ENCODE measurements at regions not wholly inside any gene's neighbourhood (a gene's known extent, or its start where the extent isn't known, plus 50 kb on each side); places are given as distances from the start of the nearest gene placed in this dataset.

- intact Hi-C loops (cut with DNase I, micrococcal nuclease), result no loop called here
- ChIA-PET CTCF (no interaction called here), POLR2A (no interaction called here)
- H3K27me3 Mint-ChIP-seq, result no peaks in the 10 kb centered on the region
- no peak overlapping the region for H3K4me3 ChIP-seq (ENCODE audit: low read length)
- TF ChIP-seq CTCF (IDR thresholded peaks at IDR 0.05), result no peak
- no peak overlapping the region for H3K27ac ChIP-seq (ENCODE audit: low read depth in 1 of 2, low read length in 2 of 2)
- no peaks in the 10 kb centered on the region for H3K9me3 ChIP-seq (ENCODE audit: control insufficient read depth in 1 of 2, insufficient read depth in 1 of 2, low read length in 2 of 2)
- no peaks in the 10 kb centered on the region for H3K9me3 Mint-ChIP-seq
- H3K4me1 Mint-ChIP-seq (ENCODE audit: low read depth), result no peaks in the 10 kb centered on the region
- DNase-seq (no peak), ATAC-seq (ENCODE audit: poor library complexity) (no peak)
- H3K36me3 Mint-ChIP-seq (ENCODE audit: low read depth), result no peaks in the 10 kb centered on the region
- no peaks in the 10 kb centered on the region for H3K4me1 ChIP-seq (ENCODE audit: insufficient read depth, low read length)
- H3K27ac Mint-ChIP-seq, result no peak overlapping the region
- no peak overlapping the region for H3K4me3 Mint-ChIP-seq
- H3K27me3 ChIP-seq (ENCODE audit: control insufficient read depth in 1 of 2, insufficient read depth in 2 of 2, low read length in 2 of 2), result no peaks in the 10 kb centered on the region
- no peaks in the 10 kb centered on the region for H3K36me3 ChIP-seq (ENCODE audit: insufficient read depth, low read length)
These were observed 144.8 kb upstream of the NAV3 start for GRCh38 chr12:77685901-77686300.

GRCh38 chr12:77685112-77685511 is 145.6 kb upstream of the NAV3 start:
- intact Hi-C loops (cut with DNase I, micrococcal nuclease), result no loop called here
- H3K36me3 Mint-ChIP-seq (ENCODE audit: low read depth), result no peaks in the 10 kb centered on the region

GRCh38 chr12:77682488-77682887 is 148.2 kb upstream of the NAV3 start:
- ATAC-seq (ENCODE audit: poor library complexity) (no peak), DNase-seq (no peak)
- H3K4me1 ChIP-seq (ENCODE audit: insufficient read depth, low read length), result no peaks in the 10 kb centered on the region
- no peak overlapping the region for H3K27ac Mint-ChIP-seq
- TF ChIP-seq CTCF (IDR thresholded peaks at IDR 0.05), result no peak
- no peak overlapping the region for H3K4me3 ChIP-seq (ENCODE audit: low read length)
- no peaks in the 10 kb centered on the region for H3K27me3 Mint-ChIP-seq
- no peaks in the 10 kb centered on the region for H3K4me1 Mint-ChIP-seq (ENCODE audit: low read depth)
- CTCF ChIA-PET, result no interaction called here
- intact Hi-C loops (cut with DNase I, micrococcal nuclease), result no loop called here
- no peaks in the 10 kb centered on the region for H3K9me3 ChIP-seq (ENCODE audit: control insufficient read depth in 1 of 2, insufficient read depth in 1 of 2, low read length in 2 of 2)
- H3K4me3 Mint-ChIP-seq, result no peak overlapping the region
- no peaks in the 10 kb centered on the region for H3K9me3 Mint-ChIP-seq
- H3K36me3 Mint-ChIP-seq (ENCODE audit: low read depth), result no peaks in the 10 kb centered on the region
- H3K27ac ChIP-seq (ENCODE audit: low read depth in 1 of 2, low read length in 2 of 2), result no peak overlapping the region
- POLR2A ChIA-PET, result no interaction called here
- H3K27me3 ChIP-seq (ENCODE audit: control insufficient read depth in 1 of 2, insufficient read depth in 2 of 2, low read length in 2 of 2), result no peaks in the 10 kb centered on the region
- no peaks in the 10 kb centered on the region for H3K36me3 ChIP-seq (ENCODE audit: insufficient read depth, low read length)

More at GRCh38 chr12:77685112-77685511, 145.6 kb upstream of the NAV3 start:
- H3K27ac ChIP-seq (ENCODE audit: low read depth in 1 of 2, low read length in 2 of 2), result no peak overlapping the region
- H3K4me3 ChIP-seq (ENCODE audit: low read length), result no peak overlapping the region
- H3K36me3 ChIP-seq (ENCODE audit: insufficient read depth, low read length), result no peaks in the 10 kb centered on the region
- ATAC-seq (ENCODE audit: poor library complexity) (no peak), DNase-seq (no peak)
- TF ChIP-seq CTCF (IDR thresholded peaks at IDR 0.05), result no peak
- no peaks in the 10 kb centered on the region for H3K27me3 ChIP-seq (ENCODE audit: control insufficient read depth in 1 of 2, insufficient read depth in 2 of 2, low read length in 2 of 2)
- no peaks in the 10 kb centered on the region for H3K4me1 ChIP-seq (ENCODE audit: insufficient read depth, low read length)
- CTCF ChIA-PET, result no interaction called here
- no peaks in the 10 kb centered on the region for H3K9me3 ChIP-seq (ENCODE audit: control insufficient read depth in 1 of 2, insufficient read depth in 1 of 2, low read length in 2 of 2)
- H3K27me3 Mint-ChIP-seq, result no peaks in the 10 kb centered on the region
- H3K4me1 Mint-ChIP-seq (ENCODE audit: low read depth), result no peaks in the 10 kb centered on the region
- no peak overlapping the region for H3K4me3 Mint-ChIP-seq
- POLR2A ChIA-PET, result no interaction called here
- H3K27ac Mint-ChIP-seq, result no peak overlapping the region
- no peaks in the 10 kb centered on the region for H3K9me3 Mint-ChIP-seq

Data from CD4-positive, alpha-beta T cell (primary cell).